ENCODE measurements at regions not wholly inside any gene's neighbourhood (a gene's known extent, or its start where the extent isn't known, plus 50 kb on each side); places are given as distances from the start of the nearest gene placed in this dataset.
"Not testable (repeated sequence)": the region's sequence is repeated elsewhere in the genome, so short reads cannot be mapped to it uniquely, and the experiment has no call there.

- intact Hi-C loops (cut with micrococcal nuclease); CTCF ChIA-PET; H3K36me3 ChIP-seq (ENCODE audit: control insufficient read depth in 1 of 2, insufficient read depth in 2 of 2, low read length in 2 of 2); H3K4me1 ChIP-seq (ENCODE audit: control insufficient read depth in 1 of 2, insufficient read depth in 2 of 2, low read length in 2 of 2); H4K20me1 ChIP-seq (ENCODE audit: insufficient read depth); H3K9me2 ChIP-seq (ENCODE audit: insufficient read depth); ATAC-seq; H3K27me3 ChIP-seq (ENCODE audit: insufficient read depth, low read length); DNase-seq (ENCODE audit: low read depth, low spot score); H3K4me3 ChIP-seq (replicated peaks in 1 of 2; ENCODE audit: low read depth in 1 of 2, low read length in 2 of 2); H3K9ac ChIP-seq (ENCODE audit: low read length); H3K79me2 ChIP-seq (ENCODE audit: insufficient read depth, low read length); RAD21 ChIA-PET (ENCODE audit: low non-redundant PET in 1 of 2, low total read pairs in 2 of 2, uncharacterized antibody in 2 of 2, unreplicated experiment in 2 of 2); H3K27ac ChIP-seq (ENCODE audit: low read depth, low read length); BruUV-seq (replicated peaks); H3K9me3 ChIP-seq (ENCODE audit: control insufficient read depth in 1 of 2, insufficient read depth in 1 of 2, low read depth in 1 of 2, low read length in 2 of 2); H2AFZ ChIP-seq (ENCODE audit: low read depth, low read length, poor library complexity, severe bottlenecking); POLR2A ChIA-PET; H3K4me2 ChIP-seq (ENCODE audit: low read length): not testable (repeated sequence)
Observed at GRCh38 chr6:155858906-155859305, 403.3 kb upstream of the NOX3 start.

GRCh38 chr6:155854787-155855186, 399.1 kb upstream of the NOX3 start:
- no peaks in the 10 kb centered on the region for H3K36me3 ChIP-seq (ENCODE audit: control insufficient read depth in 1 of 2, insufficient read depth in 2 of 2, low read length in 2 of 2)
- ChIA-PET POLR2A (no interaction called here), RAD21 (ENCODE audit: low non-redundant PET in 1 of 2, low total read pairs in 2 of 2, uncharacterized antibody in 2 of 2, unreplicated experiment in 2 of 2) (no interaction called here), CTCF (no interaction called here)
- H2AFZ ChIP-seq (ENCODE audit: low read depth, low read length, poor library complexity, severe bottlenecking), result no peak overlapping the region
- H3K4me2 ChIP-seq (ENCODE audit: low read length), result no peak overlapping the region
- H3K79me2 ChIP-seq (ENCODE audit: insufficient read depth, low read length), result no peaks in the 10 kb centered on the region
- H4K20me1 ChIP-seq (ENCODE audit: insufficient read depth), result no peaks in the 10 kb centered on the region
- H3K27me3 ChIP-seq (ENCODE audit: insufficient read depth, low read length), result no peaks in the 10 kb centered on the region
- no peak overlapping the region for H3K4me3 ChIP-seq (replicated peaks in 1 of 2; ENCODE audit: low read depth in 1 of 2, low read length in 2 of 2)
- no peaks in the 10 kb centered on the region for H3K9me3 ChIP-seq (ENCODE audit: control insufficient read depth in 1 of 2, insufficient read depth in 1 of 2, low read depth in 1 of 2, low read length in 2 of 2)
- TF ChIP-seq EZH2 (IDR thresholded peaks at IDR 0.05) (no peak), FOSL1 (IDR thresholded peaks at IDR 0.05; ENCODE audit: low read depth) (no peak), ELF1 (IDR thresholded peaks at IDR 0.05; ENCODE audit: borderline replicate concordance, low read depth) (no peak), TCF7L2 (IDR thresholded peaks at IDR 0.05; ENCODE audit: borderline replicate concordance, extremely low read depth, insufficient read depth, insufficient read length) (no peak), CEBPB (IDR thresholded peaks at IDR 0.05; ENCODE audit: low read depth) (no peak), MAX (IDR thresholded peaks at IDR 0.05) (no peak), SP1 (IDR thresholded peaks at IDR 0.05; ENCODE audit: low read depth) (no peak), CBX3 (IDR thresholded peaks at IDR 0.05; ENCODE audit: low read depth) (no peak), ZFX (IDR thresholded peaks at IDR 0.05) (no peak), EZH2phosphoT487 (IDR thresholded peaks at IDR 0.05; ENCODE audit: borderline replicate concordance) (no peak), SRF (IDR thresholded peaks at IDR 0.05; ENCODE audit: low read depth) (no peak), EGR1 (IDR thresholded peaks at IDR 0.05; ENCODE audit: low read depth) (no peak)
- TF ChIP-seq, protein P1, sequence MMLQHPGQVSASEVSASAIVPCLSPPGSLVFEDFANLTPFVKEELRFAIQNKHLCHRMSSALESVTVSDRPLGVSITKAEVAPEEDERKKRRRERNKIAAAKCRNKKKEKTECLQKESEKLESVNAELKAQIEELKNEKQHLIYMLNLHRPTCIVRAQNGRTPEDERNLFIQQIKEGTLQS (IDR thresholded peaks at IDR 0.05), result no peak
- TF ChIP-seq, protein P2, sequence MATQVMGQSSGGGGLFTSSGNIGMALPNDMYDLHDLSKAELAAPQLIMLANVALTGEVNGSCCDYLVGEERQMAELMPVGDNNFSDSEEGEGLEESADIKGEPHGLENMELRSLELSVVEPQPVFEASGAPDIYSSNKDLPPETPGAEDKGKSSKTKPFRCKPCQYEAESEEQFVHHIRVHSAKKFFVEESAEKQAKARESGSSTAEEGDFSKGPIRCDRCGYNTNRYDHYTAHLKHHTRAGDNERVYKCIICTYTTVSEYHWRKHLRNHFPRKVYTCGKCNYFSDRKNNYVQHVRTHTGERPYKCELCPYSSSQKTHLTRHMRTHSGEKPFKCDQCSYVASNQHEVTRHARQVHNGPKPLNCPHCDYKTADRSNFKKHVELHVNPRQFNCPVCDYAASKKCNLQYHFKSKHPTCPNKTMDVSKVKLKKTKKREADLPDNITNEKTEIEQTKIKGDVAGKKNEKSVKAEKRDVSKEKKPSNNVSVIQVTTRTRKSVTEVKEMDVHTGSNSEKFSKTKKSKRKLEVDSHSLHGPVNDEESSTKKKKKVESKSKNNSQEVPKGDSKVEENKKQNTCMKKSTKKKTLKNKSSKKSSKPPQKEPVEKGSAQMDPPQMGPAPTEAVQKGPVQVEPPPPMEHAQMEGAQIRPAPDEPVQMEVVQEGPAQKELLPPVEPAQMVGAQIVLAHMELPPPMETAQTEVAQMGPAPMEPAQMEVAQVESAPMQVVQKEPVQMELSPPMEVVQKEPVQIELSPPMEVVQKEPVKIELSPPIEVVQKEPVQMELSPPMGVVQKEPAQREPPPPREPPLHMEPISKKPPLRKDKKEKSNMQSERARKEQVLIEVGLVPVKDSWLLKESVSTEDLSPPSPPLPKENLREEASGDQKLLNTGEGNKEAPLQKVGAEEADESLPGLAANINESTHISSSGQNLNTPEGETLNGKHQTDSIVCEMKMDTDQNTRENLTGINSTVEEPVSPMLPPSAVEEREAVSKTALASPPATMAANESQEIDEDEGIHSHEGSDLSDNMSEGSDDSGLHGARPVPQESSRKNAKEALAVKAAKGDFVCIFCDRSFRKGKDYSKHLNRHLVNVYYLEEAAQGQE (IDR thresholded peaks at IDR 0.05; ENCODE audit: low read depth), result no peak
- DNase-seq (ENCODE audit: low read depth, low spot score), result no peak
- no peak overlapping the region for H3K9ac ChIP-seq (ENCODE audit: low read length)
- H3K27ac ChIP-seq (ENCODE audit: low read depth, low read length), result no peak overlapping the region
- no peak for ATAC-seq
- no TSS peak for BruUV-seq (replicated peaks)
- peaks cover 12 to 20% of the 10 kb centered on the region in 2 experiments; a peak in 3 of 4 replicates for H3K4me1 ChIP-seq (ENCODE audit: control insufficient read depth in 1 of 2, insufficient read depth in 2 of 2, low read length in 2 of 2)
- intact Hi-C loops (cut with micrococcal nuclease), result no loop called here
- H3K9me2 ChIP-seq (ENCODE audit: insufficient read depth), result no peaks in the 10 kb centered on the region
